Fibroblast of lung (primary cell): ENCODE measurements at regions not wholly inside any gene's neighbourhood (a gene's known extent, or its start where the extent isn't known, plus 50 kb on each side); places are given as distances from the start of the nearest gene placed in this dataset.

Experiments
- DNase-seq, 2 donors: peaks; one replicate each; pipeline versions ENCODE4 v3.0.0 to v3.0.0-alpha.2; 2010; ENCODE audit warnings: low read depth in 2 of 2
- H2AFZ ChIP-seq: 2 replicates; pipeline ENCODE4 v1.5.1; 2012; ENCODE audit warnings: low read length, control low read depth, inconsistent platforms
- H3K27ac ChIP-seq: 2 replicates; pipeline ENCODE4 v1.5.1; 2011; ENCODE audit warnings: low read length, control low read depth; ENCODE audit not compliant: insufficient read depth
- H3K27me3 ChIP-seq: 2 replicates; pipeline ENCODE4 v1.5.1; 2011; ENCODE audit warnings: mild to moderate bottlenecking, low read length; ENCODE audit not compliant: control insufficient read depth, insufficient read depth
- H3K36me3 ChIP-seq: 2 replicates; pipeline ENCODE4 v1.5.1; 2011; ENCODE audit warnings: low read length; ENCODE audit not compliant: control insufficient read depth, insufficient read depth
- H3K4me1 ChIP-seq: 2 replicates; pipeline ENCODE4 v1.5.1; 2011; ENCODE audit warnings: low read length; ENCODE audit not compliant: control insufficient read depth, insufficient read depth; ENCODE audit errors: extremely low read depth
- H3K4me2 ChIP-seq: 2 replicates; pipeline ENCODE4 v1.5.1; 2011; ENCODE audit warnings: low read length, control low read depth; ENCODE audit not compliant: insufficient read depth; ENCODE audit errors: extremely low read depth
- H3K4me3 ChIP-seq, 4 experiments: fragments of 200-600 bp in 1 of 4; sonication (generic) in 1 of 4; replicated peaks in 1 of 4; 2 replicates each; pipeline ENCODE4 v1.5.1; 2011 to 2016; ENCODE audit warnings: low read length in 4 of 4, low read depth in 3 of 4, mild to moderate bottlenecking in 3 of 4, control low read depth in 2 of 4, inconsistent platforms in 1 of 4, mixed read lengths in 1 of 4; ENCODE audit not compliant: insufficient read depth in 1 of 4; ENCODE audit errors: control extremely low read depth in 1 of 4
- H3K79me2 ChIP-seq: 2 replicates; pipeline ENCODE4 v1.5.1; 2012; ENCODE audit warnings: mild to moderate bottlenecking, low read length, inconsistent platforms; ENCODE audit not compliant: control insufficient read depth, insufficient read depth
- H3K9ac ChIP-seq: 2 replicates; pipeline ENCODE4 v1.5.1; 2011; ENCODE audit warnings: mild to moderate bottlenecking, low read length, control low read depth; ENCODE audit not compliant: insufficient read depth
- H3K9me3 ChIP-seq: 2 replicates; pipeline ENCODE4 v1.5.1; 2012; ENCODE audit warnings: low read depth, low read length; ENCODE audit not compliant: control insufficient read depth, insufficient read depth
- H4K20me1 ChIP-seq: 2 replicates; pipeline ENCODE4 v1.5.1; 2011; ENCODE audit warnings: low read length; ENCODE audit not compliant: control insufficient read depth, insufficient read depth; ENCODE audit errors: extremely low read depth
- CTCF ChIP-seq, 2 donors: IDR thresholded peaks in 1 of 2; conservative IDR thresholded peaks in 1 of 2; 1 replicate in 1 of 2; 2 replicates in 1 of 2; pipeline ENCODE4 v1.5.1; 2011 to 2012; ENCODE audit warnings: low read length in 2 of 2, control low read depth in 1 of 2, inconsistent platforms in 1 of 2, low read depth in 1 of 2, mild to moderate bottlenecking in 1 of 2
- EZH2 ChIP-seq: IDR thresholded peaks from 2 replicates; pipeline ENCODE4 v1.5.1; 2012; ENCODE audit warnings: low read length, control low read depth, mild to moderate bottlenecking; ENCODE audit errors: missing control alignments

DNA sequence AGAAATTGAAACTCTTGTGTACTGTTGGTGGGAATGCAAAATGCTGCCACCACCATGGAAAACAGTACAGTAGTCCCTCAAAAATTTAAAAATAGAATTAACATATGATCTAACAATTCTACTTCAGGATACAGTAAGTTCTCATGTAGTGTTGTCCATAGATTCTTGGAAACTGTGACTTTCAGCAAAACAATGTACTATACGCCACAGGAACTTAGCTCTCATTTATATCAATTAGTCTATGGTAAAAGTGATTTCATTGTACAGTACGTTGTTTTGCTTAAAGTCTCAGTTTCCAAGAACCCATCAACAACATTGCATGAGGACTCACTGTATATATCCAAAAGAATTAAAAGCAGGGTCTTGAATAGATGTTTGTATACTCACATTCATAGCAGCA, 233.5 kb upstream of the GAS1 start:
- Histone ChIP-seq H3K79me2 (no peaks in the 10 kb centered on the region), H3K4me3 (no peak overlapping the region), H4K20me1 (no peaks in the 10 kb centered on the region), H3K27ac (no peak overlapping the region), H3K4me1 (no peaks in the 10 kb centered on the region), H3K9me3 (no peaks in the 10 kb centered on the region), H3K36me3 (no peaks in the 10 kb centered on the region), H2AFZ (no peak overlapping the region), H3K27me3 (no peaks in the 10 kb centered on the region), H3K4me2 (no peak overlapping the region), H3K9ac (no peak overlapping the region)
- TF ChIP-seq CTCF (conservative IDR thresholded peaks at IDR 0.05 in 1 of 2, IDR thresholded peaks at IDR 0.05 in 1 of 2; ENCODE audit: low read depth in 1 of 2, low read length in 2 of 2) (no peak), EZH2 (no peak)
- peak in 1 of 2 donors; percentile 60 for DNase-seq

- TF ChIP-seq CTCF (conservative IDR thresholded peaks at IDR 0.05 in 1 of 2, IDR thresholded peaks at IDR 0.05 in 1 of 2; ENCODE audit: low read depth in 1 of 2, low read length in 2 of 2) (no peak), EZH2 (no peak)
- Histone ChIP-seq H3K9me3 (no peaks in the 10 kb centered on the region), H3K4me2 (peak overlapping the region; percentile 36), H4K20me1 (no peaks in the 10 kb centered on the region), H3K4me1 (no peaks in the 10 kb centered on the region), H3K79me2 (no peaks in the 10 kb centered on the region), H2AFZ (no peak overlapping the region), H3K36me3 (no peaks in the 10 kb centered on the region), H3K9ac (no peak overlapping the region), H3K4me3 (no peak overlapping the region), H3K27me3 (no peaks in the 10 kb centered on the region), H3K27ac (no peak overlapping the region)
- no peak for DNase-seq
Observed at GRCh38 chr9:87181670-87182069, 234.4 kb upstream of the GAS1 start.

- Histone ChIP-seq H2AFZ (no peak overlapping the region), H4K20me1 (no peaks in the 10 kb centered on the region), H3K27me3 (no peaks in the 10 kb centered on the region), H3K36me3 (no peaks in the 10 kb centered on the region), H3K4me1 (no peaks in the 10 kb centered on the region), H3K9me3 (no peaks in the 10 kb centered on the region), H3K27ac (no peak overlapping the region), H3K4me2 (no peak overlapping the region), H3K79me2 (no peaks in the 10 kb centered on the region), H3K4me3 (no peak overlapping the region), H3K9ac (no peak overlapping the region)
- no peak for TF ChIP-seq CTCF (conservative IDR thresholded peaks at IDR 0.05 in 1 of 2, IDR thresholded peaks at IDR 0.05 in 1 of 2; ENCODE audit: low read depth in 1 of 2, low read length in 2 of 2)
- no peak for TF ChIP-seq EZH2
- DNase-seq = peak in 1 of 2 donors; percentile 87
Observed at GRCh38 chr9:87184956-87185642, 237.8 kb upstream of the GAS1 start.
